MM.1S (cell line): ENCODE measurements at regions not wholly inside any gene's neighbourhood (a gene's known extent, or its start where the extent isn't known, plus 50 kb on each side); places are given as distances from the start of the nearest gene placed in this dataset.

ENCODE experiments used
- DNase-seq: peaks from one replicate; pipeline ENCODE4 v3.0.0-alpha.2; 2015
- H2AFZ ChIP-seq: fragments of 300-600 bp; sonication (generic); 2 replicates; pipeline ENCODE4 v1.6.0; 2016; ENCODE audit warnings: antibody characterized with exemption, low read length
- H3F3A ChIP-seq: fragments of 300-600 bp; sonication (generic); 2 replicates; pipeline ENCODE4 v1.6.1; 2016; ENCODE audit warnings: mild to moderate bottlenecking, antibody characterized with exemption, low read length, moderate library complexity, mixed read lengths; ENCODE audit not compliant: insufficient read depth
- H3K27ac ChIP-seq: fragments of 300-600 bp; sonication (generic); 2 replicates; pipeline ENCODE4 v1.5.1; 2016; ENCODE audit warnings: mild to moderate bottlenecking, low read length
- H3K27me3 ChIP-seq: fragments of 300-600 bp; sonication (generic); replicated peaks from 2 replicates; pipeline ENCODE4 v1.6.0; 2016; ENCODE audit warnings: low read length; ENCODE audit not compliant: insufficient read depth
- H3K36me3 ChIP-seq: fragments of 300-600 bp; sonication (generic); replicated peaks from 2 replicates; pipeline ENCODE4 v1.6.1; 2016; ENCODE audit warnings: mild to moderate bottlenecking, low read length, mixed read lengths; ENCODE audit not compliant: insufficient read depth
- H3K4me1 ChIP-seq: fragments of 300-600 bp; sonication (generic); 2 replicates; pipeline ENCODE4 v1.6.1; 2016; ENCODE audit warnings: low read length, mixed read lengths
- H3K4me2 ChIP-seq: fragments of 300-600 bp; sonication (generic); 2 replicates; pipeline ENCODE4 v1.6.0; 2016; ENCODE audit warnings: low read depth, low read length
- H3K4me3 ChIP-seq: fragments of 300-600 bp; sonication (generic); 2 replicates; pipeline ENCODE4 v1.5.1; 2016; ENCODE audit warnings: low read length, mixed read lengths
- H3K79me2 ChIP-seq: fragments of 300-600 bp; sonication (generic); 2 replicates; pipeline ENCODE4 v1.6.1; 2016; ENCODE audit warnings: mixed run types, low read length, mixed read lengths
- H3K9ac ChIP-seq: fragments of 300-600 bp; sonication (generic); 2 replicates; pipeline ENCODE4 v1.6.1; 2016; ENCODE audit warnings: low read length, mixed read lengths
- H3K9me2 ChIP-seq: fragments of 300-600 bp; sonication (generic); replicated peaks from 2 replicates; pipeline ENCODE4 v1.6.1; 2016; ENCODE audit warnings: mild to moderate bottlenecking, low read length, mixed read lengths; ENCODE audit not compliant: insufficient read depth
- H3K9me3 ChIP-seq: fragments of 300-600 bp; sonication (generic); replicated peaks from 2 replicates; pipeline ENCODE4 v1.6.1; 2016; ENCODE audit warnings: mild to moderate bottlenecking, low read length, mixed read lengths; ENCODE audit not compliant: insufficient read depth
- H4K20me1 ChIP-seq: fragments of 300-600 bp; sonication (generic); 2 replicates; pipeline ENCODE4 v1.6.1; 2016; ENCODE audit warnings: mild to moderate bottlenecking, low read length, moderate library complexity, mixed read lengths; ENCODE audit not compliant: insufficient read depth
- CTCF ChIP-seq: fragments of 300-600 bp; sonication (generic); IDR thresholded peaks from 2 replicates; pipeline ENCODE4 v1.5.1; 2016; ENCODE audit warnings: antibody characterized with exemption, low read length, mixed read lengths
- EZH2 ChIP-seq: fragments of 300-600 bp; sonication (generic); optimal IDR thresholded peaks from 2 replicates; pipeline ENCODE3; 2017; ENCODE audit warnings: low read depth, mild to moderate bottlenecking, antibody characterized with exemption, low read length, mixed read lengths
- EZH2phosphoT487 ChIP-seq: fragments of 300-600 bp; sonication (generic); IDR thresholded peaks from 2 replicates; pipeline ENCODE4 v1.6.1; 2018; ENCODE audit warnings: antibody characterized with exemption, low read length

GRCh38 chr11:45094958-45095690 is 51.3 kb upstream of the PRDM11 start:
- no peaks in the 10 kb centered on the region for H4K20me1 ChIP-seq
- H2AFZ ChIP-seq: no peak overlapping the region
- H3K4me1 ChIP-seq: no peaks in the 10 kb centered on the region
- H3K27ac ChIP-seq: no peak overlapping the region
- DNase-seq: no peak
- H3F3A ChIP-seq: no peaks in the 10 kb centered on the region
- no peaks in the 10 kb centered on the region for H3K79me2 ChIP-seq
- TF ChIP-seq CTCF: no peak
- TF ChIP-seq EZH2: no peak
- TF ChIP-seq EZH2phosphoT487: no peak
- H3K27me3 ChIP-seq: no peaks in the 10 kb centered on the region; the same call in 1 of the 2 replicates
- no peaks in the 10 kb centered on the region for H3K9me2 ChIP-seq
- H3K4me2 ChIP-seq: no peak overlapping the region
- no peak overlapping the region for H3K9ac ChIP-seq
- no peaks in the 10 kb centered on the region for H3K36me3 ChIP-seq
- H3K4me3 ChIP-seq: no peak overlapping the region
- no peaks in the 10 kb centered on the region for H3K9me3 ChIP-seq

GRCh38 chr11:45095691-45096010 is 50.8 kb upstream of the PRDM11 start:
- H3K4me1 ChIP-seq: no peaks in the 10 kb centered on the region
- no peaks in the 10 kb centered on the region for H3K79me2 ChIP-seq
- H4K20me1 ChIP-seq: no peaks in the 10 kb centered on the region
- H3K27ac ChIP-seq: no peak overlapping the region
- no peak overlapping the region for H3K9ac ChIP-seq
- no peaks in the 10 kb centered on the region for H3F3A ChIP-seq
- H3K36me3 ChIP-seq: no peaks in the 10 kb centered on the region
- no peak for TF ChIP-seq EZH2
- TF ChIP-seq EZH2phosphoT487: no peak
- TF ChIP-seq CTCF: no peak
- no peak for DNase-seq
- no peaks in the 10 kb centered on the region for H3K9me2 ChIP-seq
- H3K27me3 ChIP-seq: no peaks in the 10 kb centered on the region; the same call in 1 of the 2 replicates
- H3K9me3 ChIP-seq: no peaks in the 10 kb centered on the region
- no peak overlapping the region for H2AFZ ChIP-seq
- no peak overlapping the region for H3K4me3 ChIP-seq
- H3K4me2 ChIP-seq: no peak overlapping the region

GRCh38 chr11:45096636-45097035 is 49.8 kb upstream of the PRDM11 start:
- Histone ChIP-seq H3K4me2 (no peak overlapping the region), H3K36me3 (no peaks in the 10 kb centered on the region), H3K27ac (no peak overlapping the region), H3K27me3 (no peaks in the 10 kb centered on the region; the same call in 1 of the 2 replicates), H3K9ac (no peak overlapping the region), H3F3A (no peaks in the 10 kb centered on the region), H3K4me3 (no peak overlapping the region), H4K20me1 (no peaks in the 10 kb centered on the region), H3K79me2 (no peaks in the 10 kb centered on the region), H2AFZ (no peak overlapping the region), H3K9me2 (no peaks in the 10 kb centered on the region), H3K4me1 (no peaks in the 10 kb centered on the region), H3K9me3 (no peaks in the 10 kb centered on the region)
- TF ChIP-seq EZH2phosphoT487 (no peak), EZH2 (no peak)
- DNase-seq: no peak
